Activated CD8-positive, alpha-beta memory T cell treated with anti-CD3 and anti-CD28 coated beads for 4 hours (primary cell): ENCODE measurements at regions not wholly inside any gene's neighbourhood (a gene's known extent, or its start where the extent isn't known, plus 50 kb on each side); places are given as distances from the start of the nearest gene placed in this dataset.
"Not testable (repeated sequence)": the region's sequence is repeated elsewhere in the genome, so short reads cannot be mapped to it uniquely, and the experiment has no call there.

ENCODE experiments used
- DNase-seq, 2 donors: peaks; one replicate each; pipeline ENCODE4 v3.0.0-alpha.2; 2020; ENCODE audit warnings: low read depth in 2 of 2

DNA sequence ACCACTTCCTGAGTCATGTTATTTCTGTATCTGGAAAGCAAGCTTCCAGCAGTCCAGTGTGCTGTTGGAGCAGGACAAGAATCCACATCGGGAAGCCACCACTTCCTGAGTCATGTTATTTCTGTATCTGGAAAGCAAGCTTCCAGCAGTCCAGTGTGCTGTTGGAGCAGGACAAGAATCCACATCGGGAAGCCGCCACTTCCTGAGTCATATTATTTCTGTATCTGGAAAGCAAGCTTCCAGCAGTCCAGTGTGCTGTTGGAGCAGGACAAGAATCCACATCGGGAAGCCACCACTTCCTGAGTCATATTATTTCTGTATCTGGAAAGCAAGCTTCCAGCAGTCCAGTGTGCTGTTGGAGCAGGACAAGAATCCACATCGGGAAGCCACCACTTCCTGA, 170.2 kb upstream of the EXOC2 start:
- DNase-seq: not testable (repeated sequence)

DNA sequence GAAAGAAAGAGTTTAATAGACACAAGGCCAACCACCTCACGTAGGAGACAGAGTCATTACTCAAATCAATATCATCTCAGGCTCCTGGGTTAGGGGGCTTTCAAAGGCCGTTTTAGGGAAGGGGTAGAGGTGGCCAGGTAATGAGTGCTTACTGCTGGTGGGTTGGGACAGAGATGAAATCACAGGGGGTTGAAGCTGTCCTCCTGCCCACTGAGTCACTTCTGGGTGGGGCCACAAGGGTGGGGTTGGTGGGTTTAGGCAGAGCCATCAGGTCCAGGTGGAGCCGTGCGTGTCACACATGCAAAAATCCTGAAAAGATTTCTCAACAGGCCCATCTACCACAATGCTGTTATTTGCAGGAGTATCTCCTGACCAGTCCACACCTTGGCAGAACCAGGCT, 167.0 kb upstream of the EXOC2 start:
- no peak for DNase-seq

GRCh38 chr6:854406-855118, 161.6 kb upstream of the EXOC2 start:
- DNase-seq: no peak

DNA sequence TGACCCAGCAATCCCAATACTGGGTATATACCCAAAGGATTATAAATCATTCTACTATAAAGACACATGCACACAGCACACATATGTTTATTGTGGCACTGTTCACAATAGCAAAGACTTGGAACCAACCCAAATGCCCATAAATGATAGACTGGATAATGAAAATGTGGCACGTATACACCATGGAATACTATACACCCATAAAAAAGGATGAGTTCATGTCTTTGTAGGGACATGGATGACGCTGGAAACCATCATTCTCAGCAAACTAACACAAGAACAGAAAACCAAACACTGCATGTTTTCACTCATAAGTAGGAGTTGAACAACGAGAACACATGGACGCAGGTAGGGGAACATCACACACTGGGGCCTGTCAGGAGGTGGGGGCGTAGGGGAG, 159.3 kb upstream of the EXOC2 start:
- not testable (repeated sequence) for DNase-seq

GRCh38 chr6:849075-849506, 156.2 kb upstream of the EXOC2 start:
- no peak for DNase-seq

- DNase-seq: no peak
Measured at GRCh38 chr6:845566-845965, 152.6 kb upstream of the EXOC2 start.

DNA sequence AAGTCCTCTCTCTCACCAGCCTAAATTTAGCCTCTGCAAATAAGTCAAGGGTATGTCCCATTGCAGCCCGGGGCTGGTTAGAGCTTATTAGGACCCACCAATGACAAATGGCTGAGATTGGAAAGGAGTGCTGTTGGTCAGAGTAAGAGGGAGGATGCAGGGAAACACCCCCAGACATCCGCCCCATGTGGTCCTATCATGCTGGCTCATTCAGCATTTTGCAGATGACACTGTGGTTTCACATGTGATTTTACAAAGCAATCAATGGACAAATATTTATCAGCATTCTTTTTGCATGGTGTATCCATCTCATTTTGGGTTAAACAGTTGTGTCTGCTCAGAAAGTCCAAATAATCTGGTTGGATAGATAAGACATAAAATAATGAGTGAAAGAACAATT, 152.2 kb upstream of the EXOC2 start:
- DNase-seq: no peak

DNA sequence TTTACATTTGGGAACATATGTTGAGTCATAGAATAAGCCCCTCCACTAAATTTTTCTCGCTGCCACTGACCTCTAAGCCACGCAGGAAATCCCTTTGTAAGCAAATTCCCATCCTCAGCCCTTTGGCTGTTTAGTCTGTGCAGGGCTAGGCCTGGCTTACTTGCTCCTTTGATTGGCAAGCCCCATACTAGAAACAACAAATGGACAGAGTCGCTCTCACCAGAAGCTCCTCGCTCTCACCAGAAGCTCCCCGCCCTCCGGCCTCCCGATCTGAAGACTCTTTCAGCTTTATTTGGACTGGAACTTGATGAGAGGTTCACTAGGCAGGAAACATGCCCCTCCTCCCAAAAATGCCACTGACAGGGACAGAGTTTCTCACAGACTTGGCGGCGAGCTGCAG, 149.2 kb upstream of the EXOC2 start:
- no peak for DNase-seq

DNA sequence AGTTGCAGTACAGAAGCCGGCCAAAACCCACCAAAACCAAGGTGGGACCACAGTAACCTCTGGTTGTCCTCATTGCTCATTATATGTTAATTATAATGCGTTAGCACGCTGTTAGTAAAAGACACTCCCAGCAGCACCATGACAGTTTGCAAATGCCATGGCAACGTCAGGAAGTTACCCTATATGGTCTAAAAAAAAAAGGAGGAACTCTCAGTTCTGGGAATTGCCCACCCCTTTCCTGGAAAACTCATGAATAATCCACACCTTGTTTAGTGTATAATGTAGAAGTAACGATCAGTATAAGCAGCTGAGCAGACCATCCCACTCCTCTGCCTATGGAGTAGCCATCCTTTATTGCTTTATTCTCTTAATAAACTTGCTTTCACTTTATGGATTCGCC, 148.6 kb upstream of the EXOC2 start:
- DNase-seq: no peak

- no peak for DNase-seq
Measured at GRCh38 chr6:839201-839600, 146.3 kb upstream of the EXOC2 start.

- DNase-seq: no peak
Measured at GRCh38 chr6:837380-837779, 144.4 kb upstream of the EXOC2 start.

GRCh38 chr6:836276-836853, 143.4 kb upstream of the EXOC2 start:
- no peak for DNase-seq

- no peak for DNase-seq
Measured at GRCh38 chr6:835476-836160, 142.7 kb upstream of the EXOC2 start.

- no peak for DNase-seq
Measured at GRCh38 chr6:834866-835265, 141.9 kb upstream of the EXOC2 start.

DNA sequence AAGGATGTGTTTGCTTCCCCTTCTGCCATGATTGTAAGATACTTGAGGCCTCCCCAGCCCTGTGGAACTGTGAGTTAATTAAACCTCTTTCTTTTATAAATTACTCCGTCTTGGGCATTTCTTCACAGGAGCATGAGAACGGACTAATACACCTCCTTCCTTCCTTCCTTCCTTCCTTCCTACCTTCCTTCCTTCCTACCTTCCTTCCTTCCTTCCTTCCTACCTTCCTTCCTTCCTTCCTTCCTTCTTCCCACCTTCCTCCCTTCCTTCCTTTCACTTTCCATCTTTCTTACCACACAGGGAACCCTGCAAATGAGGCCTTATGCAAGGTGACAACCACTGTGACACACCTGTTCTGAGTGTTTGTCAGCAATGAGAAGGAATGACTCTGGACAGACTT, 141.3 kb upstream of the EXOC2 start:
- no peak for DNase-seq

- DNase-seq: not testable (repeated sequence)
Measured at GRCh38 chr6:832804-833203, 139.9 kb upstream of the EXOC2 start.

DNA sequence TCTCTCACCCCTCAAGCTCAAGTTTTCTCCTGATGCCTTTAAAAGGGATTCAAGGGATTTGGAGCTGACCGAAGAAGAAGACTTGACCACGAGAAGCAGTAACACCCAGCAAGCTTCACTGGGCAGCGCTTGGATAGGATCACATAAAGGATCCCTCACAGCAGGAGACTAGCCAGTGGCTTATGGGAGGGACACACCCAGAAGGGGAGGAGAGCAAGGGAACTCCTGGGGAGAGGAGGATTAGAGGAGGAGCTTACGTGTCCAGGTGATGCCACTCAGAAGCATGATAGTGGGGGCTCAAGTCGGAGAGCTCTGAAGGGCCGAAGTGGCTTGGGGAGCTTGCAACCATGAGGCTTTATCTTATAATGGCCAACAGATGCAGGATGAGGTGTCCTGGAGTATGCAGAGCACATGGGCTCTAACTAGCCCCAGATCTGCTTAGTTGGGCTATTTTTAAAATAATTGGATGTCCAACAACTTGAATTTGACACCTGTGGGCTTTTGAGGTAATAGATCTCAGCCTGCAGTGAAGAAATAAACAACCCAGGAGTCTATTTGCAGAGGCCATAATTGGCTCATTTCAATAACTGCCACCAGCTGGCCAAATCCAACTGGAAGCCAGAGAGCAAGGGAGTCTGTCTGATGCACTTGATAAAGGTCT, 137.9 kb upstream of the EXOC2 start:
- no peak for DNase-seq

DNA sequence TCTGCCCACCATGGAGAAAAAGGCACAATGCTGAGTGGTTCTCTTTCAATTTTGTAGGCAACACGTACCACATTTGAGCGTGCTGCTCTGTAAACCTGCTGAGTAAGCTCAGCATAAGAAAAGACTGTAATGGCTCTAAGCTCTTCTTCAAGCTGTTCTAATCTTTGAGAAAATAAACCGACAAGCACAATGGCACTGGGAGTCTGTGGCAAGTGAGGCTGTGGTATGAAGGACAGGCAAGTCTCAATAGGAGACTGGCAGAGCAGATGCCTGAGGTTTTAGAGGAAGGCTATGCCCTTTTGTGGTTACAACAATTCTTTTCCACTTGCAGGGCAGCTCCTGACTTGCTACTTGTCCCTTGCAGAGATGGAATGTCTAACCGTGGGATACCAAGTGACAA, 136.7 kb upstream of the EXOC2 start:
- no peak for DNase-seq

GRCh38 chr6:827431-827830, 134.5 kb upstream of the EXOC2 start:
- DNase-seq: no peak

DNA sequence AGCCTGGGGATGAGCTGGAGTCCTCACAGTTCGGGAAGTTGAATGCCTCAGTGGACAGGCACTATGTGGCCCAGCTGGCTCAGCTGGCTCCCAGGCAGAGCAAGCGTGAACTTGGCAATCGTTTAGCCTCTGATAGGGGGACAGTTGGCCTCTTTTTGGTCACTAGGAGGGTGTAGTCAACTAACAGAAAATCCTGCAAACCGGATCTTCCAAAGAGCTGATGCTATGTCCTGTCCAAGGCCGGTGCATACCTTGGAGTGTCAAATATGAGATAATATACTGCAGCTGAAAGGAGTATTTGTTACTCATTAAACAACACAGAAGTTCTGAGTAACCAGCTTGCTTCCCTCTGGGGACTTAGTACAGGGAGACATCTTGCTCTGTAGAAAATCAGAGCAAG, 126.2 kb upstream of the EXOC2 start:
- no peak for DNase-seq

GRCh38 chr6:818196-818595, 125.3 kb upstream of the EXOC2 start:
- no peak for DNase-seq

GRCh38 chr6:816510-817084, 123.7 kb upstream of the EXOC2 start:
- DNase-seq: no peak
